Activated B cell treated with CpG ODN at 0.5 μM for 24 hours (primary cell): ENCODE measurements at regions not wholly inside any gene's neighbourhood (a gene's known extent, or its start where the extent isn't known, plus 50 kb on each side); places are given as distances from the start of the nearest gene placed in this dataset.

Experiments used
- ATAC-seq: fragments of 200-7000 bp; cut with Tn5 transposase; one replicate; pipeline ENCODE4 v1.10.0; 2021; ENCODE audit warnings: low read depth, mild to moderate bottlenecking, moderate library complexity
- CTCF ChIA-PET: fragments of 350-600 bp; sonication (Branson Sonifier 250); formaldehyde crosslinking; loops from one replicate; lab custom pipeline; 2021; ENCODE audit warnings: antibody characterized with exemption; lab: Charles Lee
- POLR2A ChIA-PET: fragments of 350-600 bp; sonication (Branson Sonifier 250); formaldehyde crosslinking; loops from one replicate; lab custom pipeline; 2021; ENCODE audit warnings: antibody characterized with exemption; lab: Charles Lee
- DNase-seq: peaks from one replicate; pipeline ENCODE4 v3.0.0; 2022
- H3K27ac Mint-ChIP-seq: one replicate; pipeline ENCODE4 v1.8.0; 2020; ENCODE audit warnings: mixed read lengths
- H3K27me3 Mint-ChIP-seq: one replicate; pipeline ENCODE4 v1.8.0; 2021; ENCODE audit warnings: mixed read lengths
- H3K36me3 Mint-ChIP-seq: one replicate; pipeline ENCODE4 v1.8.0; 2021; ENCODE audit warnings: low read depth, mixed read lengths
- H3K4me1 Mint-ChIP-seq: one replicate; pipeline ENCODE4 v1.8.0; 2021; ENCODE audit warnings: mixed read lengths
- H3K4me3 Mint-ChIP-seq: one replicate; pipeline ENCODE4 v1.8.0; 2020; ENCODE audit warnings: mild to moderate bottlenecking, mixed read lengths
- H3K9me3 Mint-ChIP-seq: one replicate; pipeline ENCODE4 v1.8.0; 2020; ENCODE audit warnings: mixed read lengths
- CTCF ChIP-seq: fragments of 200-600 bp; IDR thresholded peaks from one replicate; pipeline ENCODE4 v1.8.0; 2022; ENCODE audit warnings: antibody characterized with exemption, mild to moderate bottlenecking
- intact Hi-C: fragments of 100-400 bp; cut with micrococcal nuclease; formaldehyde crosslinking; loops from one replicate; pipeline ENCODE4 v1.15.1; 2024

- Mint-ChIP-seq H3K4me3 (no peak overlapping the region), H3K27ac (no peak overlapping the region), H3K9me3 (no peaks in the 10 kb centered on the region), H3K36me3 (no peaks in the 10 kb centered on the region), H3K4me1 (no peaks in the 10 kb centered on the region), H3K27me3 (no peaks in the 10 kb centered on the region)
- no peak for ATAC-seq
- DNase-seq = no peak
- ChIA-PET POLR2A (no interaction called here), CTCF (no interaction called here)
- intact Hi-C loops = no loop called here
- no peak for TF ChIP-seq CTCF
Measured at GRCh38 chr4:124203613-124204238, 508.8 kb downstream of the ANKRD50 start.

- no peak overlapping the region for H3K27ac Mint-ChIP-seq
- DNase-seq (no peak), ATAC-seq (no peak)
- no peaks in the 10 kb centered on the region for H3K27me3 Mint-ChIP-seq
- H3K9me3 Mint-ChIP-seq = no peaks in the 10 kb centered on the region
- ChIA-PET CTCF (no interaction called here), POLR2A (no interaction called here)
- H3K4me3 Mint-ChIP-seq = no peak overlapping the region
- H3K36me3 Mint-ChIP-seq = no peaks in the 10 kb centered on the region
- intact Hi-C loops = no loop called here
- no peak for TF ChIP-seq CTCF
- H3K4me1 Mint-ChIP-seq = no peaks in the 10 kb centered on the region
Measured at GRCh38 chr4:124206779-124207605, 505.5 kb downstream of the ANKRD50 start.

- Mint-ChIP-seq H3K27ac (no peak overlapping the region), H3K4me3 (no peak overlapping the region), H3K9me3 (no peaks in the 10 kb centered on the region), H3K27me3 (no peaks in the 10 kb centered on the region), H3K36me3 (no peaks in the 10 kb centered on the region), H3K4me1 (no peaks in the 10 kb centered on the region)
- POLR2A ChIA-PET = no interaction called here
- TF ChIP-seq CTCF = no peak
- CTCF ChIA-PET = no interaction called here
- intact Hi-C loops = no loop called here
- DNase-seq (no peak), ATAC-seq (no peak)
Measured at GRCh38 chr4:124209211-124209610, 503.3 kb downstream of the ANKRD50 start.

- Mint-ChIP-seq H3K36me3 (no peaks in the 10 kb centered on the region), H3K4me3 (no peak overlapping the region), H3K27ac (no peak overlapping the region), H3K4me1 (no peaks in the 10 kb centered on the region), H3K27me3 (no peaks in the 10 kb centered on the region), H3K9me3 (no peaks in the 10 kb centered on the region)
- ChIA-PET POLR2A (no interaction called here), CTCF (no interaction called here)
- intact Hi-C loops = no loop called here
- TF ChIP-seq CTCF = no peak
- DNase-seq (no peak), ATAC-seq (no peak)
Measured at GRCh38 chr4:124209626-124210025, 502.9 kb downstream of the ANKRD50 start.

- Mint-ChIP-seq H3K9me3 (no peaks in the 10 kb centered on the region), H3K36me3 (no peaks in the 10 kb centered on the region), H3K4me3 (no peak overlapping the region), H3K27ac (no peak overlapping the region), H3K27me3 (no peaks in the 10 kb centered on the region), H3K4me1 (no peaks in the 10 kb centered on the region)
- no peak for ATAC-seq
- POLR2A ChIA-PET = no interaction called here
- no peak for TF ChIP-seq CTCF
- intact Hi-C loops = no loop called here
- CTCF ChIA-PET = no interaction called here
- DNase-seq = no peak
Measured at GRCh38 chr4:124210746-124211145, 501.8 kb downstream of the ANKRD50 start.
